IMR-90 (cell line): ENCODE measurements at regions not wholly inside any gene's neighbourhood (a gene's known extent, or its start where the extent isn't known, plus 50 kb on each side); places are given as distances from the start of the nearest gene placed in this dataset.

ENCODE experiments used
- ATAC-seq: fragments of 200-7000 bp; cut with Tn5 transposase; 2 replicates; pipeline ENCODE4 v1.9.1; 2020; ENCODE audit warnings: low read depth, mild to moderate bottlenecking, moderate library complexity
- BruUV-seq: library from RNA; stranded (reverse); fragments of 400-500 nt; replicated peaks from 2 replicates; lab custom pipeline; 2021; lab: Mats Ljungman, UMichigan
- CTCF ChIA-PET: fragments of 300-600 bp; formaldehyde crosslinking; extraction: SDS; loops from one replicate; lab custom pipeline; 2021; ENCODE audit warnings: antibody characterized with exemption; lab: Yijun Ruan, JAX
- POLR2A ChIA-PET: fragments of 300-600 bp; sonication (Branson Sonifier 250); formaldehyde crosslinking; loops from one replicate; lab custom pipeline; 2022; ENCODE audit warnings: antibody characterized with exemption; ENCODE audit not compliant: unreplicated experiment; lab: Charles Lee
- DNase-seq: peaks from one replicate; pipeline ENCODE4 v3.0.0; 2013
- H2AFZ ChIP-seq: replicated peaks from 2 replicates; pipeline ENCODE3; 2013; ENCODE audit warnings: low read length, mild to moderate bottlenecking; ENCODE audit not compliant: poor library complexity
- H2AK5ac ChIP-seq: 2 replicates; pipeline ENCODE4 v1.6.1; 2013; ENCODE audit warnings: low read depth, low read length, inconsistent platforms
- H2AK9ac ChIP-seq: replicated peaks from 2 replicates; pipeline ENCODE3; 2013; ENCODE audit warnings: mild to moderate bottlenecking, low read depth, low read length, moderate library complexity; ENCODE audit not compliant: poor library complexity
- H2BK120ac ChIP-seq: 2 replicates; pipeline ENCODE4 v1.6.1; 2013; ENCODE audit warnings: low read depth, low read length, inconsistent platforms
- H2BK15ac ChIP-seq: 3 replicates; pipeline ENCODE4 v1.6.1; 2013; ENCODE audit warnings: low read depth, low read length, inconsistent platforms
- H2BK20ac ChIP-seq: 2 replicates; pipeline ENCODE4 v1.6.1; 2013; ENCODE audit warnings: low read depth, mild to moderate bottlenecking, inconsistent platforms, low read length, moderate library complexity
- H2BK5ac ChIP-seq: 2 replicates; pipeline ENCODE4 v1.6.1; 2013; ENCODE audit warnings: mild to moderate bottlenecking, low read depth, low read length, inconsistent platforms; ENCODE audit not compliant: poor library complexity, severe bottlenecking
- H3K14ac ChIP-seq: replicated peaks from 2 replicates; pipeline ENCODE4 v1.6.1; 2013; ENCODE audit warnings: low read depth, low read length, inconsistent platforms
- H3K18ac ChIP-seq: 2 replicates; pipeline ENCODE4 v1.6.1; 2013; ENCODE audit warnings: low read depth, low read length, control low read depth
- H3K23ac ChIP-seq: 2 replicates; pipeline ENCODE4 v1.6.1; 2013; ENCODE audit warnings: low read depth, low read length, inconsistent platforms
- H3K27ac ChIP-seq: 2 replicates; pipeline ENCODE4 v1.5.1; 2013; ENCODE audit warnings: mild to moderate bottlenecking, control low read depth, low read length; ENCODE audit not compliant: insufficient read depth
- H3K27me3 ChIP-seq: 2 replicates; pipeline ENCODE4 v1.6.1; 2013; ENCODE audit warnings: low read length; ENCODE audit not compliant: control insufficient read depth, insufficient read depth
- H3K36me3 ChIP-seq: 2 replicates; pipeline ENCODE4 v1.6.1; 2013; ENCODE audit warnings: low read length, mixed read lengths; ENCODE audit not compliant: control insufficient read depth, insufficient read depth
- H3K4ac ChIP-seq: 2 replicates; pipeline ENCODE4 v1.6.1; 2013; ENCODE audit warnings: low read depth, low read length, inconsistent platforms
- H3K4me1 ChIP-seq: 2 replicates; pipeline ENCODE4 v1.6.1; 2013; ENCODE audit warnings: low read length, mixed read lengths; ENCODE audit not compliant: control insufficient read depth, insufficient read depth
- H3K4me2 ChIP-seq: 2 replicates; pipeline ENCODE4 v1.6.1; 2013; ENCODE audit warnings: low read depth, mild to moderate bottlenecking, control low read depth, low read length, moderate library complexity
- H3K4me3 ChIP-seq: 2 replicates; pipeline ENCODE4 v1.5.1; 2013; ENCODE audit warnings: low read depth, mild to moderate bottlenecking, control low read depth, low read length, moderate library complexity; ENCODE audit not compliant: insufficient read depth
- H3K56ac ChIP-seq: 2 replicates; pipeline ENCODE4 v1.6.1; 2013; ENCODE audit warnings: low read length, inconsistent platforms; ENCODE audit not compliant: insufficient read depth; ENCODE audit errors: extremely low read depth
- H3K79me1 ChIP-seq, 2 experiments: 2 replicates each; pipeline ENCODE4 v1.6.1; 2013; ENCODE audit warnings: low read length in 2 of 2, inconsistent platforms in 1 of 2, low read depth in 1 of 2
- H3K9ac ChIP-seq: 2 replicates; pipeline ENCODE4 v1.6.1; 2013; ENCODE audit warnings: low read depth, low read length, control low read depth
- H3K9me1 ChIP-seq: 2 replicates; pipeline ENCODE4 v1.6.1; 2013; ENCODE audit warnings: low read length, inconsistent platforms; ENCODE audit not compliant: insufficient read depth
- H3K9me3 ChIP-seq: 2 replicates; pipeline ENCODE4 v1.6.1; 2013; ENCODE audit warnings: low read length; ENCODE audit not compliant: control insufficient read depth, insufficient read depth
- H4K20me1 ChIP-seq: 2 replicates; pipeline ENCODE4 v1.6.1; 2013; ENCODE audit warnings: low read length, inconsistent platforms; ENCODE audit not compliant: insufficient read depth
- H4K5ac ChIP-seq: 2 replicates; pipeline ENCODE4 v1.6.1; 2013; ENCODE audit warnings: mild to moderate bottlenecking, low read depth, low read length, control low read depth
- H4K8ac ChIP-seq, 2 experiments: 2 replicates each; pipeline ENCODE4 v1.6.1; 2013; ENCODE audit warnings: low read depth in 2 of 2, low read length in 2 of 2, control low read depth in 1 of 2, inconsistent platforms in 1 of 2
- H4K91ac ChIP-seq: 2 replicates; pipeline ENCODE4 v1.6.1; 2013; ENCODE audit warnings: low read depth, low read length, inconsistent platforms; ENCODE audit not compliant: insufficient read depth
- BHLHE40 ChIP-seq: fragments of 150-350 bp; IDR thresholded peaks from 2 replicates; pipeline ENCODE4 v1.6.1; 2016; ENCODE audit warnings: mild to moderate bottlenecking, low read depth, low read length
- CEBPB ChIP-seq: IDR thresholded peaks from 2 replicates; pipeline ENCODE4 v1.6.1; 2012; ENCODE audit warnings: low read depth, low read length, improper control_type of control experiment
- CHD1 ChIP-seq: IDR thresholded peaks from 2 replicates; pipeline ENCODE4 v1.6.1; 2012; ENCODE audit warnings: low read depth, low read length, improper control_type of control experiment
- CTCF ChIP-seq: conservative IDR thresholded peaks from 2 replicates; pipeline ENCODE4 v1.5.1; 2012; ENCODE audit warnings: mild to moderate bottlenecking, low read depth, low read length, improper control_type of control experiment
- ELK1 ChIP-seq: fragments of 150-350 bp; IDR thresholded peaks from 2 replicates; pipeline ENCODE4 v1.6.1; 2016; ENCODE audit warnings: low read depth, mild to moderate bottlenecking, low read length, moderate library complexity, borderline replicate concordance
- FOS ChIP-seq: fragments of 150-350 bp; IDR thresholded peaks from 2 replicates; pipeline ENCODE4 v1.6.1; 2016; ENCODE audit warnings: low read depth, low read length
- MAFK ChIP-seq: IDR thresholded peaks from 2 replicates; pipeline ENCODE4 v1.6.1; 2012; ENCODE audit warnings: low read depth, low read length, improper control_type of control experiment
- MAZ ChIP-seq: IDR thresholded peaks from 2 replicates; pipeline ENCODE4 v1.6.1; 2012; ENCODE audit warnings: low read depth, mild to moderate bottlenecking, low read length, improper control_type of control experiment, moderate library complexity, borderline replicate concordance
- MXI1 ChIP-seq: IDR thresholded peaks from 2 replicates; pipeline ENCODE4 v1.6.1; 2012; ENCODE audit warnings: low read depth, mild to moderate bottlenecking, low read length, moderate library complexity, borderline replicate concordance
- NFE2L2 ChIP-seq: fragments of 150-350 bp; IDR thresholded peaks from 2 replicates; pipeline ENCODE4 v1.6.1; 2016; ENCODE audit warnings: low read depth, mild to moderate bottlenecking, low read length
- POLR2A ChIP-seq: IDR thresholded peaks from 2 replicates; pipeline ENCODE4 v1.6.1; 2012; ENCODE audit warnings: mild to moderate bottlenecking, low read depth, low read length
- RAD21 ChIP-seq: IDR thresholded peaks from 2 replicates; pipeline ENCODE4 v1.6.1; 2012; ENCODE audit warnings: low read length, improper control_type of control experiment
- RCOR1 ChIP-seq: IDR thresholded peaks from 2 replicates; pipeline ENCODE4 v1.6.1; 2012; ENCODE audit warnings: mild to moderate bottlenecking, low read length, improper control_type of control experiment; ENCODE audit not compliant: insufficient replicate concordance
- RFX5 ChIP-seq: IDR thresholded peaks from 2 replicates; pipeline ENCODE4 v1.8.0; 2012; ENCODE audit warnings: low read depth, mild to moderate bottlenecking, low read length, moderate library complexity
- SMC3 ChIP-seq: fragments of 150-350 bp; IDR thresholded peaks from 2 replicates; pipeline ENCODE4 v1.6.1; 2016; ENCODE audit warnings: low read depth, mild to moderate bottlenecking, antibody characterized with exemption, low read length, moderate library complexity
- USF2 ChIP-seq: fragments of 150-350 bp; IDR thresholded peaks from 2 replicates; pipeline ENCODE4 v1.6.1; 2017; ENCODE audit warnings: mild to moderate bottlenecking, antibody characterized with exemption, low read length, low read depth
- WGBS, 2 experiments: methylation state at CpG; one replicate each; pipeline versions ENCODE4 v1.1.5 to v1.1.7; 2013; ENCODE audit warnings: missing lambda C conversion rate in 2 of 2; ENCODE audit not compliant: insufficient read length in 1 of 2; ENCODE audit errors: extremely low coverage in 2 of 2; 5-methylcytosine and 5-hydroxymethylcytosine counted together
- dilution Hi-C: fragments of 300-500 bp; cut with HindIII; formaldehyde crosslinking; loops from one replicate; pipeline ENCODE4 v1.14.3; 2018; ENCODE audit warnings: low sequenced_read_pairs; ENCODE audit not compliant: unreplicated experiment
- in situ Hi-C: fragments of 300-500 bp; cut with MboI; formaldehyde crosslinking; loops from 3 replicates; pipeline ENCODE4 v1.14.3; 2019; ENCODE audit warnings: low sequenced_read_pairs, inconsistent platforms, mixed read lengths
- intact Hi-C: fragments of 100-400 bp; cut with micrococcal nuclease; formaldehyde crosslinking; loops from 2 replicates; pipeline ENCODE4 v1.10.0; 2022

GRCh38 chr5:143454936-143455516, 51.5 kb upstream of the NR3C1 start:
- H2AK9ac ChIP-seq: no peak overlapping the region
- no peak overlapping the region for H3K18ac ChIP-seq
- WGBS, 2 experiments: 91% methylated on average over 4 of the region's 6 CpGs; no CpG with 5 or more reads in 1 of the 2 experiments
- no peak overlapping the region for H3K4me3 ChIP-seq
- H2BK5ac ChIP-seq: no peak overlapping the region
- no peak overlapping the region for H2AK5ac ChIP-seq
- H3K27ac ChIP-seq: no peak overlapping the region
- no peaks in the 10 kb centered on the region for H3K79me1 ChIP-seq
- H3K23ac ChIP-seq: no peak overlapping the region
- intact Hi-C loops (no loop called here), dilution Hi-C loops (no loop called here), in situ Hi-C loops (no loop called here)
- DNase-seq (no peak), ATAC-seq (no peak)
- H3K36me3 ChIP-seq: no peaks in the 10 kb centered on the region
- H4K8ac ChIP-seq: no peak overlapping the region
- no peak overlapping the region for H2BK15ac ChIP-seq
- H3K56ac ChIP-seq: no peak overlapping the region
- H4K91ac ChIP-seq: no peak overlapping the region
- H3K9me3 ChIP-seq: no peaks in the 10 kb centered on the region
- no peaks in the 10 kb centered on the region for H3K27me3 ChIP-seq
- H3K4me2 ChIP-seq: no peak overlapping the region
- peaks cover 4% of the 10 kb centered on the region for H3K4me1 ChIP-seq
- no peak overlapping the region for H2BK20ac ChIP-seq
- peaks cover 5% of the 10 kb centered on the region; the same call in 1 of the 2 replicates for H3K9me1 ChIP-seq
- H2AFZ ChIP-seq: no peak overlapping the region
- CTCF ChIA-PET: no interaction called here
- TF ChIP-seq SMC3 (no peak), MAZ (no peak), USF2 (no peak), CTCF (no peak), MXI1 (no peak), CEBPB (no peak), POLR2A (no peak), CHD1 (no peak), FOS (no peak), RAD21 (no peak), ELK1 (no peak), RCOR1 (no peak), MAFK (no peak), NFE2L2 (no peak), BHLHE40 (no peak), RFX5 (no peak)
- no TSS peak for BruUV-seq
- POLR2A ChIA-PET: no interaction called here
- H2BK120ac ChIP-seq: no peak overlapping the region
- H3K14ac ChIP-seq: no peak overlapping the region
- no peak overlapping the region for H4K5ac ChIP-seq
- no peak overlapping the region for H3K9ac ChIP-seq
- H4K20me1 ChIP-seq: no peaks in the 10 kb centered on the region
- no peak overlapping the region for H3K4ac ChIP-seq
